NT2/D1 (cell line): ENCODE measurements at regions not wholly inside any gene's neighbourhood (a gene's known extent, or its start where the extent isn't known, plus 50 kb on each side); places are given as distances from the start of the nearest gene placed in this dataset.
"Not testable (repeated sequence)": the region's sequence is repeated elsewhere in the genome, so short reads cannot be mapped to it uniquely, and the experiment has no call there.

Experiments
- DNase-seq: peaks from one replicate; pipeline ENCODE4 v3.0.0-alpha.2; 2011; ENCODE audit warnings: low read depth, low spot score
- H3K27me3 ChIP-seq: 2 replicates; pipeline ENCODE4 v1.6.0; 2011; ENCODE audit warnings: mild to moderate bottlenecking; ENCODE audit not compliant: insufficient read length, insufficient read depth
- H3K36me3 ChIP-seq: 2 replicates; pipeline ENCODE4 v1.6.1; 2011; ENCODE audit warnings: mild to moderate bottlenecking, low read length, mixed read lengths; ENCODE audit not compliant: insufficient read depth, insufficient read length
- H3K4me1 ChIP-seq: 2 replicates; pipeline ENCODE4 v1.5.1; 2011; ENCODE audit not compliant: insufficient read depth, insufficient read length
- H3K4me3 ChIP-seq: 2 replicates; pipeline ENCODE4 v1.5.1; 2011; ENCODE audit warnings: low read depth; ENCODE audit not compliant: insufficient read length
- H3K9ac ChIP-seq: 2 replicates; pipeline ENCODE4 v1.6.0; 2011; ENCODE audit warnings: low read depth; ENCODE audit not compliant: insufficient read length
- H3K9me3 ChIP-seq: 2 replicates; pipeline ENCODE4 v1.5.1; 2011; ENCODE audit warnings: mild to moderate bottlenecking, low read length; ENCODE audit not compliant: insufficient read depth
- SUZ12 ChIP-seq: IDR thresholded peaks from 2 replicates; pipeline ENCODE4 v1.6.1; 2011; ENCODE audit not compliant: insufficient read length, insufficient read depth; ENCODE audit errors: extremely low read depth
- YY1 ChIP-seq: IDR thresholded peaks from 2 replicates; pipeline ENCODE4 v1.6.1; 2011; ENCODE audit not compliant: insufficient read length, insufficient read depth
- ZNF274 ChIP-seq: IDR thresholded peaks from 2 replicates; pipeline ENCODE4 v1.6.1; 2011; ENCODE audit warnings: mild to moderate bottlenecking, low read depth, low read length

- no peak for TF ChIP-seq YY1
- no peak for TF ChIP-seq SUZ12
- no peak for TF ChIP-seq ZNF274
- Histone ChIP-seq H3K9me3 (no peaks in the 10 kb centered on the region), H3K9ac (no peak overlapping the region), H3K4me1 (no peaks in the 10 kb centered on the region), H3K27me3 (no peaks in the 10 kb centered on the region), H3K4me3 (no peak overlapping the region), H3K36me3 (no peaks in the 10 kb centered on the region)
- peak; percentile 92 for DNase-seq
These were observed 108.0 kb upstream of the KMT2C start for GRCh38 chr7:152543799-152544198.

GRCh38 chr7:152541892-152542291 is 106.1 kb upstream of the KMT2C start:
- H3K4me1 ChIP-seq: no peaks in the 10 kb centered on the region
- H3K9me3 ChIP-seq: no peaks in the 10 kb centered on the region
- DNase-seq: no peak
- no peak overlapping the region for H3K4me3 ChIP-seq
- TF ChIP-seq SUZ12 (no peak), YY1 (no peak), ZNF274 (no peak)
- no peaks in the 10 kb centered on the region for H3K36me3 ChIP-seq
- H3K9ac ChIP-seq: no peak overlapping the region
- H3K27me3 ChIP-seq: no peaks in the 10 kb centered on the region

GRCh38 chr7:152539190-152539495 is 103.3 kb upstream of the KMT2C start:
- not testable (repeated sequence) for H3K27me3 ChIP-seq, H3K36me3 ChIP-seq, DNase-seq, H3K4me3 ChIP-seq, H3K9me3 ChIP-seq, H3K9ac ChIP-seq, H3K4me1 ChIP-seq

- not testable (repeated sequence) for H3K4me3 ChIP-seq, H3K4me1 ChIP-seq, H3K27me3 ChIP-seq, H3K9ac ChIP-seq, DNase-seq, H3K9me3 ChIP-seq, H3K36me3 ChIP-seq
These were observed 102.8 kb upstream of the KMT2C start for GRCh38 chr7:152538346-152539189.

DNA sequence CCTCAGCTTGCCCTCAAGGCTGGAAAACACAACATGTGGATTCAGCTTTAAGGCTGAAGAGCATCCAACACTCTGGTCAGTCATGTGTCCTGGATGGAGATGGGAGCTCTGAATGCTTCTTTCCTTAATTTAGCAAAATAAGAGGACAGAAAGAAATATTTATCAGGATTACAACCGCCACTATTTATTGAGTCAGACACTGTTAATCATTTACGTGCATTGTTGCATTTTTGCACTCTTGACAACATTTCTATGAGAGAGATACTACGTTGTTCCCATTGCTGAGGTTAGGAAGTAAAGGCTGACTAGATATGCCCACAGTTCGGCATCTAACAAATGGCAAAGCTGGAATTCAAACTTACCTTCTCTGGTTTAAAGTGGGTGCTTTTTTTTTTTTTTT is 101.8 kb upstream of the KMT2C start:
- Histone ChIP-seq H3K9me3 (no peaks in the 10 kb centered on the region), H3K4me1 (no peaks in the 10 kb centered on the region), H3K27me3 (no peaks in the 10 kb centered on the region), H3K9ac (no peak overlapping the region), H3K4me3 (no peak overlapping the region), H3K36me3 (no peaks in the 10 kb centered on the region)
- DNase-seq: no peak
- TF ChIP-seq ZNF274 (no peak), SUZ12 (no peak), YY1 (no peak)

DNA sequence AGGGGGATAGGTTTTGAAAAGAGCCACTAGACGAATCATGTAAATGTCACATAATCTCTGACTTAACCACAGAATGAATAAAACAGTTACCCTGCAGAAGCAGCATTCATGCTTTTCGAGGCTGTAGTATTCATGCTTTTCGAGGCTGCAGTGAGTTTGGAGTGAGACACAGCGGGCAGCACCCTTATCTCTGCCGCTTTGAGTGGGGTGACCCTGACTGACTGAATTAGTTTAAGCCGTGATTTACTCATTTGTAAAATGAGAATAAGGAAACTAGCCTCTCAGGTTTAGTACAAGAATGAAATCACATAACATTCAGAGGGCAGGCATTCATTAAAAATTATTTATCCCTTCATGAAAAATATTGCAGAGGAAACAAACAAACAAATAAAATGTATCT is 92.8 kb upstream of the KMT2C start:
- Histone ChIP-seq H3K4me3 (no peak overlapping the region), H3K9me3 (no peaks in the 10 kb centered on the region), H3K36me3 (no peaks in the 10 kb centered on the region), H3K4me1 (peaks cover 5% of the 10 kb centered on the region), H3K9ac (no peak overlapping the region), H3K27me3 (no peaks in the 10 kb centered on the region)
- no peak for DNase-seq
- TF ChIP-seq SUZ12 (no peak), ZNF274 (no peak), YY1 (no peak)

- no peak for DNase-seq
- TF ChIP-seq YY1 (no peak), ZNF274 (no peak), SUZ12 (no peak)
These were observed 91.8 kb upstream of the KMT2C start for GRCh38 chr7:152527610-152528032.

DNA sequence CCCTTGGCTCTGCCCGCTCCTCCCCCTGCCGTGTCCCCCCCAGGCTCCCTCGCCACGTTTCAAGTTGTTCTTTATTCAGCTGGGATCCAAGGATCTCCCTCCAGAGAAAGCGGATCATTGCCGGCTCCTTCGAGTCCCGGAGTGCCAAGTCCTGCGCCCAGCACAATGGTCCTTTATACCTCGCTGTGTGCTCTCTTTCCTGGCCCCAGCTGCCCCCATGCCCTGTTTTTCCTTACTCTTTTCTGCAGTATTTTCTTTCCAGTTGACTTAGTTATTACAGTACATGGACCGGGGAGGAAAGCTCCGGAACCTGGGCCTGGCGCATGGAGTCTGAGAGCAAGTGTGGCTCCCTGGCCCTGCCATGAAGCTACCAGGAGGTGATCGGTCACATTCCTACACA is 88.1 kb upstream of the KMT2C start:
- H3K9ac ChIP-seq: no peak overlapping the region

More at GRCh38 chr7:152527610-152528032, 91.8 kb upstream of the KMT2C start:
- Histone ChIP-seq H3K27me3 (no peaks in the 10 kb centered on the region), H3K36me3 (no peaks in the 10 kb centered on the region), H3K4me1 (peaks cover 8% of the 10 kb centered on the region), H3K9me3 (no peaks in the 10 kb centered on the region), H3K9ac (no peak overlapping the region), H3K4me3 (no peak overlapping the region)

More for the DNA sequence above, 88.1 kb upstream of the KMT2C start:
- Histone ChIP-seq H3K4me3 (no peak overlapping the region), H3K27me3 (no peaks in the 10 kb centered on the region), H3K36me3 (no peaks in the 10 kb centered on the region), H3K9me3 (peaks cover 6% of the 10 kb centered on the region), H3K4me1 (peaks cover 7% of the 10 kb centered on the region)
- no peak for DNase-seq
- TF ChIP-seq YY1 (no peak), ZNF274 (no peak), SUZ12 (no peak)
